WERI-Rb-1 (cell line): ENCODE measurements at regions not wholly inside any gene's neighbourhood (a gene's known extent, or its start where the extent isn't known, plus 50 kb on each side); places are given as distances from the start of the nearest gene placed in this dataset.

Experiments used
- DNase-seq: peaks from one replicate; pipeline ENCODE4 v3.0.0-alpha.2; 2020
- H3K27ac ChIP-seq: fragments of 250-450 bp; sonication (Bioruptor Pico); 2 replicates; pipeline ENCODE4 v1.5.1; 2020; ENCODE audit warnings: mild to moderate bottlenecking, moderate library complexity
- H3K27me3 ChIP-seq: fragments of 250-450 bp; sonication (Bioruptor Pico); 2 replicates; pipeline ENCODE4 v1.5.1; 2021; ENCODE audit warnings: mild to moderate bottlenecking, low read depth, moderate library complexity; ENCODE audit not compliant: insufficient read depth, severe bottlenecking
- H3K36me3 ChIP-seq: fragments of 250-450 bp; sonication (Bioruptor Pico); 2 replicates; pipeline ENCODE4 v1.5.1; 2020; ENCODE audit warnings: mild to moderate bottlenecking, moderate library complexity
- H3K4me3 ChIP-seq: 2 replicates; pipeline ENCODE4 v1.5.1; 2011; ENCODE audit warnings: low read depth, mild to moderate bottlenecking, control low read depth, low read length
- H3K9me3 ChIP-seq: fragments of 250-450 bp; sonication (Bioruptor Pico); 2 replicates; pipeline ENCODE4 v1.5.1; 2021; ENCODE audit warnings: mild to moderate bottlenecking, moderate library complexity; ENCODE audit not compliant: severe bottlenecking
- CTCF ChIP-seq: IDR thresholded peaks from 2 replicates; pipeline ENCODE4 v1.5.1; 2011; ENCODE audit warnings: low read depth, mild to moderate bottlenecking, control low read depth, inconsistent platforms, low read length

- no peak overlapping the region for H3K4me3 ChIP-seq
- TF ChIP-seq CTCF: no peak
- no peak for DNase-seq
- no peak overlapping the region for H3K27ac ChIP-seq
- H3K27me3 ChIP-seq: peaks cover 19% of the 10 kb centered on the region
- H3K9me3 ChIP-seq: no peaks in the 10 kb centered on the region
- no peaks in the 10 kb centered on the region for H3K36me3 ChIP-seq
Measured at GRCh38 chr3:99119385-99119784, 217.9 kb upstream of the DCBLD2 start.

- H3K4me3 ChIP-seq: no peak overlapping the region
Measured at GRCh38 chr3:99118381-99118780, 216.9 kb upstream of the DCBLD2 start.

GRCh38 chr3:99114565-99115291 lies 213.2 kb upstream of the DCBLD2 start:
- peak; percentile 81 for TF ChIP-seq CTCF
- DNase-seq: peak; percentile 53
- Histone ChIP-seq H3K4me3 (no peak overlapping the region), H3K27me3 (peaks cover 28% of the 10 kb centered on the region), H3K9me3 (no peaks in the 10 kb centered on the region), H3K27ac (no peak overlapping the region), H3K36me3 (no peaks in the 10 kb centered on the region)

More at GRCh38 chr3:99118381-99118780, 216.9 kb upstream of the DCBLD2 start:
- no peaks in the 10 kb centered on the region for H3K36me3 ChIP-seq
- no peak overlapping the region for H3K27ac ChIP-seq
- no peak for TF ChIP-seq CTCF
- no peak for DNase-seq
- no peaks in the 10 kb centered on the region for H3K9me3 ChIP-seq
- H3K27me3 ChIP-seq: peaks cover 18% of the 10 kb centered on the region

GRCh38 chr3:99111235-99111634 lies 209.7 kb upstream of the DCBLD2 start:
- no peak for TF ChIP-seq CTCF
- no peak for DNase-seq
- Histone ChIP-seq H3K9me3 (no peaks in the 10 kb centered on the region), H3K4me3 (no peak overlapping the region), H3K36me3 (no peaks in the 10 kb centered on the region), H3K27ac (no peak overlapping the region), H3K27me3 (peaks cover 31% of the 10 kb centered on the region)

GRCh38 chr3:99110401-99110800 lies 208.9 kb upstream of the DCBLD2 start:
- DNase-seq: no peak
- no peak for TF ChIP-seq CTCF
- H3K27me3 ChIP-seq: peaks cover 28% of the 10 kb centered on the region
- no peaks in the 10 kb centered on the region for H3K36me3 ChIP-seq
- H3K9me3 ChIP-seq: no peaks in the 10 kb centered on the region
- no peak overlapping the region for H3K4me3 ChIP-seq
- H3K27ac ChIP-seq: no peak overlapping the region

- Histone ChIP-seq H3K27ac (no peak overlapping the region), H3K36me3 (no peaks in the 10 kb centered on the region), H3K27me3 (peaks cover 22% of the 10 kb centered on the region), H3K9me3 (no peaks in the 10 kb centered on the region), H3K4me3 (no peak overlapping the region)
- no peak for TF ChIP-seq CTCF
- no peak for DNase-seq
Measured at GRCh38 chr3:99108508-99108907, 207.0 kb upstream of the DCBLD2 start.
